AML-193 (cell line): ENCODE measurements at regions not wholly inside any gene's neighbourhood (a gene's known extent, or its start where the extent isn't known, plus 50 kb on each side); places are given as distances from the start of the nearest gene placed in this dataset.

Experiments used
- DNase-seq, 2 experiments: peaks; one replicate each; lab custom pipeline; 2025; lab: John Stamatoyannopoulos, UW

- no peak for DNase-seq
Observed at GRCh38 chr11:119810478-119811232, 81.7 kb upstream of the NECTIN1 start.

- DNase-seq, result no peak
Observed at GRCh38 chr11:119809346-119809745, 80.3 kb upstream of the NECTIN1 start.

- no peak for DNase-seq
Observed at GRCh38 chr11:119808407-119809185, 79.6 kb upstream of the NECTIN1 start.

DNA sequence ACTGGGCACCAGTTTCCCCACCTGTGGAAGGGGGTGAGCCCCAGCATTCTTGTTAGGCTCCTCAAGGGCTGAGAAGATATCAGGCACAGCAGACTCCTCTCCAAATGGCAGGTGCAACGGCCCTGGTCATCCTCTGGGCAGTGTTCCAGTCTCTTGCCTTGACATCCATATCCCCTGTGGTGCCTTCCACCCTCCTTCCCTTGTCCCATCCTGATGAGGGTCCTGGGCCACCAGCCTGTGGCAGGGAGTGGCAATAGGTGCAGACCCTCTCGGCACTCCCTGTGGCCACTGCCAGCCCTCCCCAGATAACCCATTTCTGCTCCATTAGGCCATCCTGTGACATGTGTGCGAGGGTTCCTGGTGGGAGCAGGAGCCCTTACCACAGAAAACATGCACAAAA, 78.8 kb upstream of the NECTIN1 start:
- DNase-seq, result no peak

DNA sequence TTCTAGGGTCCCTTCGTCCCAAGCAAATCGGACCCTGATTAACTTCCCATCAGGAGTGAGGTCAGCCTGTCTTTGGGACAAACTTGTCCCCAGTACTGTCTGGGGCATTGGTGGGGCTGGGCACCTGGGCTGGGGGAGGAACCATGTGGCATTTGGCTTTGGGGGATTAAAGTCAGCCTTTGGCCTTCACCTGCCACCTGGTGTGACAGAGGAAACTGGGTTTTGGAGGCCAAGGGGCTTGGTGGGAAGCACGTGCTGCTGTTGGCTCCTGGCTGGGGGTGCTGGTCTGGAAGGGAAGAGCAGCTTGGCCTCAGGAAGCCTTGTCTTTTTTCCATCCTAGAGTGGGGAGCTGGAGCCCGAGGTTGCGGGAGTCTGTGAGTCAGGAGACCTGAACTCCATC, 78.4 kb upstream of the NECTIN1 start:
- no peak for DNase-seq

DNA sequence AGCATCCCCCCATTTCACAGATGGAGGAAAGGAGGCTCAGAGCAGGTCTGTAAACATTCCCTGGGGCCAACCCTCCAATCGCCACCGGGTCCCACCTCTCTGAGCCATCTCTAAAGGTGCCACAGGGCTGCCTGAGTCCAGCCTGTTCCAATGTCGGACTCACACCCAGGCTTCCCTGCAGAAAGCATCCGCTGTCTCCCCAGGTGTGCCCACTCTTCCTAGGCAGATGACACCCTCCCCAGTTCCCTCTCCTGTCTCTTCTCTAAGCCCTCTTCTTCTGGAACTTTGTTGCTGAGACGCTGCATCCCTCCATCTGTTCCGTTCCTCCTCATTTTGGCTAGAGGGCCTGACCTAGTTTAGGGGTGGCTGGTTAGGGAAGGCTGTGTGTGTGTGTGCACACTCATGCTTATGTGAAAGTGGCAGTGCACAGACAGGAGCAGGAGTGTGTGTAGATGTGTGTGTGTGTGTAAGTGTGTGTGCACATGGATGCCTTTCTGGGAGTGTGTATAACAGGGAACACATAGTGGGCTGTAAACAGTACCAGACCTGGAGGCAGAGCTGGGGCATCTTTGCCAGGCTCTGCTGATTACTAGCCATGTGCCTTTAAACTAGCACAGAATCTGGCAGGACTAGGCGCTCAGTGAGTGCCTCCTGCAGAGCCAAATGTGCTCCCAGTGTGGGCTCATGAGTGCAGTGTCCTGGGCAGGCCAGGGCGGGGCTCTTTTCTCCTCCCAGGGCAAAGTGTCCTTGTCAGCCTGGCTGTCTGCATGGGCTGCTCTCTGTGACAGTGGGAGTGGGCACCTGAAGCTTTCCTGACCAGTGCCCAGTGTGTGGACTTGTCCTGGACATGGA, 77.3 kb upstream of the NECTIN1 start:
- no peak for DNase-seq

GRCh38 chr11:119805663-119806062, 76.7 kb upstream of the NECTIN1 start:
- no peak for DNase-seq

GRCh38 chr11:119804698-119805097, 75.7 kb upstream of the NECTIN1 start:
- no peak for DNase-seq

- no peak for DNase-seq
Observed at GRCh38 chr11:119803726-119804294, 74.8 kb upstream of the NECTIN1 start.

DNA sequence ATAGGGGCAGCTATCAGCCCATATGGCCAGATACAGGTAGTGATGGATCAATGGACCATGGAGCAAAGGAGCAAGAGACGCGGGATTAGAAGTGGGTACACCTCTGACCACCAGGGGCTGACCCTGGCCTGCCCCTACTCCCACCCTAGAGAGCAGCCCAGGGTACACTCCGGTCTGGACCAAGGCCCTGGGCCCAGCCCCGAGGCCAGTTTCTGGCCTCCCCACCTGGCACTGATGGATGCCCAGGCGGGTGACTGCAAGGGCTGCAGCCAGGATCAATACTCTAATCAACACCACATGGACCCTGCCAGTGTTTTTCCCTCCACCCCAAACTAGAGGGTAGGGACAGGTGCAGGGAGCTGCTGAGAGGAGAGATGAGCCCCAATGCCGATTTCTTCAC, 74.1 kb upstream of the NECTIN1 start:
- DNase-seq, result no peak

DNA sequence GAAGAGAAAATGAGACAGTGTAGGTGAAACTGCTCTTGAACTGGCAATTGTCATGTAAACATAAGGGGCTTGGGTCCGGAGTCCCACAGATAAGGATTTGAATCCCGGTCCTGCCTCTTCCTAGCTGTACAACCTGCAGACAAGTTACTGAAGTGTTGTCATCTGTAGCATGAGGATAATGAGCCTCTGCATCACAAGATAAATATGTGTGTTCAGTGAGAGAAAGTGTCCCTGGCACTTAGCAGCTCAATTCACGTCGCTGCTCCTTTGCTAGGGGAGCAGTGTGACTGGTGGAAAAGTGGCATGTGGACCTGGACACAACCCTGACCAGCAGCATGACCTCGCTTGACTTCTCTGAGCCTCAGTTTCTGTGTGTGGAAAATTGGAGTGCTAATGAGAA, 73.7 kb upstream of the NECTIN1 start:
- DNase-seq, result no peak

GRCh38 chr11:119800619-119801018, 71.6 kb upstream of the NECTIN1 start:
- DNase-seq, result no peak

DNA sequence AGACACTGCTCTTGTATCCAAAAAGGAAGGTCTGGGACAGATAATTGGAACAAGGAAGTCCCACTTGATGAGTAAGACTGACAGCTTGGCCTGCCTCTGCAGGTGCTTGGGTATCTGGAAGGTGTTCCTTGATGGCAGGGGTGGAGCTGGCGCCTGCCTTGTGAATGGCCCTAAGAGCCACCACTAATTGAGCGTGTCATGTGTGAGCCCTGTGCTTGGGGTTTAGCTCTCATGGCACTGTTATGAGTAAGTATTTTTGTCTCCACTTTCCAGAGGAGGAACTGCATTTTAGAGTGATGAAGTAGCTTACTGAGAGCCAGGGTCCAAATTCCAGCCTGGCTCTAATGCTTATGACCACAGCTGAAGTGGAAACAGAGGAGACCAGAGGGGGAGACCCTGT, 71.2 kb upstream of the NECTIN1 start:
- no peak for DNase-seq

- DNase-seq, result no peak
Observed at GRCh38 chr11:119798656-119799055, 69.7 kb upstream of the NECTIN1 start.

GRCh38 chr11:119797736-119798135, 68.7 kb upstream of the NECTIN1 start:
- no peak for DNase-seq

GRCh38 chr11:119797123-119797611, 68.2 kb upstream of the NECTIN1 start:
- DNase-seq, result no peak

DNA sequence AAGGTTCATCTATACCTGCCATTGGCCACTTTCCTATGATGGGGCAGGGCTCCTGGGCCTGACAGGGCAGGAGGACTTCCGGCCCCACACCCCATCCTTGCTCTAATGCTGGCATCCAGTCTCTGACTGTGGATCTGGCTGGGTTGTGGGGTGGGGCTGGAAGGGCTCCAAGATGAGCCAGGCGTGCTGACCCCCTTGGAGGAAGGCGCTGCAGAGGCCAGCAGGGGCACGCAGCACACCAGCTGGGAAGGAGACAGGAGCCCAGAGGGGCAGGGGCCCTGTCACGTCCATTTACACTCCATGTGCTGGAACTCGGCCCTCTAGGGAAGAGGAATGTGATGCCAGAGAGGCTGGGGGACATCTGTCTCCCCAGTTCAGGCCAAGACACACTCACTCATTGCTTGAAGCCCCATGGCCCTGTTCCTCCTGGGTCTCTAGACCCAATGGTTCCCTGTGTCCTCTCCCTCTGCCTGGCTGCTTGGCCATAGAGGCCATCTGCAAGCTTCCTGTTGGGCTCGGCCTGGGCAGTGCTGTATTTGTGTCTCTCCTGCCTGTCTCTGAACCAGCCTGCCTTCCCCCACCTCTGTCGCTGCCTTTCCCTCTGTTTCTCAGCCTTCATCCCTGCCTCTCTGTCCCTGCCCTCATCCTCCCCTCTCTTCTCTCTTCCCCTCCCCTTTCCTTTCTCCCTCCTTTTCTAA, 67.5 kb upstream of the NECTIN1 start:
- DNase-seq, result no peak

GRCh38 chr11:119795690-119796089, 66.7 kb upstream of the NECTIN1 start:
- no peak for DNase-seq

- no peak for DNase-seq
Observed at GRCh38 chr11:119795231-119795630, 66.2 kb upstream of the NECTIN1 start.

DNA sequence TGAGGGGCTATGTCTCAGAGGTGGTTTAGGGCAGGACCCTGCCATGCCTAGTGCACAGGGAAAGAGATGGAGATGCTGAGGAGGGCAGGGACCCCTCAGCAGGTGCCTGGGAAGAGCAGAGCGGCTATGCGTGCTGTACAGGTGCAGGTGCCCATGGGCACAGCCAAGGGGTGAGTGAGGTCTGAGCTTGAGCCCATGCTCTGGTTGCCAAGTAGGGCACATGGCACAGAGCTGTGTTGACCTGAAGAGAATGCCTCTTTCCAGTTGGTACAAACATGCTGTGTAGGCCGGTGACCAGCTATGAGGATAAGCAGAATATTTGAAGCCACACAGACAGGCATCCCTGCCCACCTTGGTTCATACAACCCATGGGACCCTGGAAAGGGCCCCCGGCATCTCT, 65.8 kb upstream of the NECTIN1 start:
- DNase-seq, result no peak

DNA sequence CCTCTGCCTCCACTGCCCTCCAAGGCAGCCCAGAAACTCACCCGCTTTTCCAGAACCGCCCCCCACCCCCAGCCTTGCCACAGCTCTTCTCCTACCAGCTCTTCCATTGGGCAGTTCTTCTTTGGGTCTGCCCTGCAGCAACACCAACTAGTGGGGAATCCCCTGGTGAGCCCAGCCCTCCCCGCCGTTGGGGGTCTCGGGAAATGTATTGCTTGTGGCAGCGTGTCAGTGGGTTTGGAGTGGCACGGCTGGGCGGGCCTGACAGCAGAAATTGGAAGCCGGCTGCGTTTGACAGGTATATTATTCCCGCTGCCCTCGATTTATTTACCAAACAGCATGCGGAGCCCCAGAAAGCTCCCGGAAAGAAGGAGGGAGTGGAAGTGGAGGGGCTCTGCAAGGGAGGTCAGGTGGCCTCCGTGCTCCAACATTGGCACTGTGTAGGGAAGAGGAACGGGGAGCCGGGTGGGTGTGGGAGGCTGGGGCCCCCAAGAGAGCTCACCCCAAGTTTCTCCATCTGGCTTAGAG, 65.2 kb upstream of the NECTIN1 start:
- no peak for DNase-seq
